Trophoblast cell (in vitro differentiated cells and primary cell): ENCODE measurements at regions not wholly inside any gene's neighbourhood (a gene's known extent, or its start where the extent isn't known, plus 50 kb on each side); places are given as distances from the start of the nearest gene placed in this dataset.

Experiments
- DNase-seq, 2 donors: peaks; one replicate each; pipeline ENCODE4 v3.0.0-alpha.2; 2016
- H2AFZ ChIP-seq: 2 replicates; pipeline ENCODE4 v1.6.1; 2013; ENCODE audit warnings: low read length, moderate library complexity, mild to moderate bottlenecking; ENCODE audit not compliant: insufficient read depth, poor library complexity
- H2AK5ac ChIP-seq: 2 replicates; pipeline ENCODE4 v1.6.1; 2013; ENCODE audit warnings: mild to moderate bottlenecking, low read length
- H2BK120ac ChIP-seq: 2 replicates; pipeline ENCODE4 v1.6.1; 2013; ENCODE audit warnings: low read length, mild to moderate bottlenecking, moderate library complexity; ENCODE audit not compliant: insufficient read depth, poor library complexity
- H2BK12ac ChIP-seq: 2 replicates; pipeline ENCODE4 v1.6.1; 2013; ENCODE audit warnings: mild to moderate bottlenecking, low read length, moderate library complexity
- H2BK5ac ChIP-seq: 2 replicates; pipeline ENCODE4 v1.6.1; 2013; ENCODE audit warnings: low read length, low read depth, moderate library complexity, mild to moderate bottlenecking; ENCODE audit not compliant: poor library complexity
- H3K14ac ChIP-seq: 2 replicates; pipeline ENCODE4 v1.6.1; 2013; ENCODE audit warnings: mild to moderate bottlenecking, low read length
- H3K18ac ChIP-seq: 2 replicates; pipeline ENCODE4 v1.6.1; 2013; ENCODE audit warnings: mild to moderate bottlenecking, low read length
- H3K23ac ChIP-seq: 2 replicates; pipeline ENCODE4 v1.6.1; 2013; ENCODE audit warnings: low read length
- H3K27ac ChIP-seq: 2 replicates; pipeline ENCODE4 v1.5.1; 2013; ENCODE audit warnings: low read depth, mild to moderate bottlenecking, inconsistent platforms, low read length, moderate library complexity
- H3K27me3 ChIP-seq: 2 replicates; pipeline ENCODE4 v1.6.1; 2013; ENCODE audit warnings: inconsistent platforms, mild to moderate bottlenecking, low read length, moderate library complexity; ENCODE audit not compliant: insufficient read depth
- H3K36me3 ChIP-seq, 2 experiments: 1 replicate in 1 of 2; 2 replicates in 1 of 2; pipeline ENCODE4 v1.6.1; 2013; ENCODE audit warnings: low read length in 2 of 2, mild to moderate bottlenecking in 2 of 2, moderate library complexity in 1 of 2; ENCODE audit not compliant: insufficient read depth in 2 of 2, control insufficient read depth in 1 of 2
- H3K4ac ChIP-seq: 2 replicates; pipeline ENCODE4 v1.6.1; 2013; ENCODE audit warnings: low read depth, mild to moderate bottlenecking, low read length, moderate library complexity
- H3K4me1 ChIP-seq, 2 experiments: 1 replicate in 1 of 2; 2 replicates in 1 of 2; pipeline ENCODE4 v1.6.1; 2013; ENCODE audit warnings: low read length in 2 of 2, mild to moderate bottlenecking in 2 of 2, moderate library complexity in 1 of 2; ENCODE audit not compliant: insufficient read depth in 2 of 2, control insufficient read depth in 1 of 2
- H3K4me2 ChIP-seq: 2 replicates; pipeline ENCODE4 v1.6.1; 2013; ENCODE audit warnings: inconsistent platforms, mild to moderate bottlenecking, low read length, moderate library complexity
- H3K4me3 ChIP-seq: 2 replicates; pipeline ENCODE4 v1.5.1; 2013; ENCODE audit warnings: mild to moderate bottlenecking, low read depth, low read length, inconsistent platforms
- H3K79me1 ChIP-seq: one replicate; pipeline ENCODE4 v1.6.1; 2013; ENCODE audit warnings: low read length
- H3K79me2 ChIP-seq: 2 replicates; pipeline ENCODE4 v1.6.1; 2013; ENCODE audit warnings: low read length, mild to moderate bottlenecking; ENCODE audit not compliant: control insufficient read depth, insufficient read depth, poor library complexity
- H3K9ac ChIP-seq: 2 replicates; pipeline ENCODE4 v1.6.1; 2013; ENCODE audit warnings: mild to moderate bottlenecking, low read length
- H3K9me3 ChIP-seq: 2 replicates; pipeline ENCODE4 v1.6.1; 2013; ENCODE audit warnings: low read depth, mild to moderate bottlenecking, control low read depth, inconsistent platforms, low read length; ENCODE audit not compliant: insufficient read depth
- H4K12ac ChIP-seq: 2 replicates; pipeline ENCODE4 v1.6.1; 2013; ENCODE audit warnings: low read depth, mild to moderate bottlenecking, low read length, moderate library complexity
- H4K8ac ChIP-seq: 2 replicates; pipeline ENCODE4 v1.6.1; 2013; ENCODE audit warnings: low read depth, mild to moderate bottlenecking, low read length, moderate library complexity
- H4K91ac ChIP-seq: one replicate; pipeline ENCODE4 v1.6.1; 2013; ENCODE audit warnings: low read depth, mild to moderate bottlenecking, low read length, moderate library complexity
- WGBS: extraction: QIAGEN DNeasy Blood & Tissue Kit; methylation state at CpG from one replicate; pipeline ENCODE4 v1.1.7; 2013; ENCODE audit warnings: missing lambda C conversion rate; ENCODE audit not compliant: insufficient read length, insufficient coverage; ENCODE audit errors: extremely low coverage; 5-methylcytosine and 5-hydroxymethylcytosine counted together

DNA sequence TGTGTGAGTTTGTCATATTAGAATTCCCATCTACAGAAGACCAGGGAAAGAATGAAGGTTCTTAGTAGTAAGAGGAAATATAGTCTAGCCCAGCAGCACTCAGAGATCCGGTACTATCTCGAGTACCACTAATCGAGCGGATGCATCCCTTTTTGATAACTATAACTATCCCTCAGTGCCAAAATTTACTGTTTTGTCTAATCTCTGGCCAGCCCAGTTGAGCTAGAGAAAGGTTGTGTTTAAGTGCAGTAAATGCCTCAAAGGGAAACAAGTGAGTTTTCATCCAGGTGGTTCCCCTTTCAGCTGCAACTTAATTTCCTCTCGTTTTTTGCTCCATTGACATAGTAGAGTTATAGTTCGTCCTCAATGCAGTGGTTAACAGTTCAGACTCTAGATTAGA is 146.7 kb downstream of the GPBP1 start:
- Histone ChIP-seq H4K12ac (no peak overlapping the region), H2BK120ac (no peak overlapping the region), H3K36me3 (no peaks in the 10 kb centered on the region), H3K79me1 (no peaks in the 10 kb centered on the region), H2AFZ (no peak overlapping the region), H4K8ac (no peak overlapping the region), H3K14ac (no peak overlapping the region), H3K4ac (no peak overlapping the region), H4K91ac (no peak overlapping the region), H2BK5ac (no peak overlapping the region), H3K23ac (no peak overlapping the region), H2BK12ac (no peak overlapping the region), H3K18ac (no peak overlapping the region), H3K79me2 (no peaks in the 10 kb centered on the region), H3K9ac (no peak overlapping the region), H3K27me3 (no peaks in the 10 kb centered on the region), H3K4me1 (peaks cover 2 to 10% of the 10 kb centered on the region in 2 experiments), H3K4me3 (no peak overlapping the region), H3K9me3 (no peaks in the 10 kb centered on the region), H2AK5ac (no peak overlapping the region), H3K4me2 (no peak overlapping the region), H3K27ac (no peak overlapping the region)
- no peak for DNase-seq
- no CpG with 5 or more reads among the region's 6 CpGs for WGBS

- H2AK5ac ChIP-seq = peak overlapping the region; percentile 56
- no peaks in the 10 kb centered on the region for H3K36me3 ChIP-seq
- no CpG with 5 or more reads among the region's 4 CpGs for WGBS
- no peak overlapping the region for H4K91ac ChIP-seq
- H4K12ac ChIP-seq = no peak overlapping the region
- no peak overlapping the region for H2BK5ac ChIP-seq
- H3K4ac ChIP-seq = no peak overlapping the region
- no peaks in the 10 kb centered on the region for H3K27me3 ChIP-seq
- H3K79me2 ChIP-seq = no peaks in the 10 kb centered on the region
- H3K9ac ChIP-seq = no peak overlapping the region
- no peak overlapping the region for H4K8ac ChIP-seq
- H3K4me2 ChIP-seq = no peak overlapping the region
- H3K79me1 ChIP-seq = no peaks in the 10 kb centered on the region
- H3K23ac ChIP-seq = no peak overlapping the region
- peak overlapping the region; percentile 23 for H3K4me3 ChIP-seq
- DNase-seq = no peak
- H3K27ac ChIP-seq = no peak overlapping the region
- no peaks in the 10 kb centered on the region for H3K9me3 ChIP-seq
- no peak overlapping the region for H3K18ac ChIP-seq
- no peak overlapping the region for H2AFZ ChIP-seq
- no peak overlapping the region for H2BK120ac ChIP-seq
- no peak overlapping the region for H2BK12ac ChIP-seq
- peaks cover 2 to 10% of the 10 kb centered on the region in 2 experiments for H3K4me1 ChIP-seq
- no peak overlapping the region for H3K14ac ChIP-seq
Observed at GRCh38 chr5:57319628-57320027, 145.8 kb downstream of the GPBP1 start.

- peak; percentile 68 to 83 for DNase-seq
- Histone ChIP-seq H3K4me1 (peaks cover 2 to 10% of the 10 kb centered on the region in 2 experiments), H3K4me3 (no peak overlapping the region), H3K79me2 (no peaks in the 10 kb centered on the region), H3K79me1 (no peaks in the 10 kb centered on the region), H3K27ac (no peak overlapping the region), H2BK5ac (no peak overlapping the region), H3K9ac (no peak overlapping the region), H3K4ac (no peak overlapping the region), H4K12ac (no peak overlapping the region), H3K14ac (no peak overlapping the region), H3K36me3 (no peaks in the 10 kb centered on the region), H4K8ac (no peak overlapping the region), H2AK5ac (no peak overlapping the region), H3K9me3 (no peaks in the 10 kb centered on the region), H2BK120ac (no peak overlapping the region), H3K23ac (no peak overlapping the region), H2AFZ (no peak overlapping the region), H3K27me3 (no peaks in the 10 kb centered on the region), H2BK12ac (no peak overlapping the region), H3K4me2 (no peak overlapping the region), H3K18ac (no peak overlapping the region), H4K91ac (no peak overlapping the region)
- no CpG with 5 or more reads among the region's 5 CpGs for WGBS
Observed at GRCh38 chr5:57318251-57318650, 144.4 kb downstream of the GPBP1 start.

- H3K27ac ChIP-seq = peak overlapping the region; percentile 6
- WGBS = no CpG with 5 or more reads among the region's 5 CpGs
- H4K91ac ChIP-seq = peak overlapping the region; percentile 29
- no peaks in the 10 kb centered on the region for H3K36me3 ChIP-seq
- H3K9me3 ChIP-seq = no peaks in the 10 kb centered on the region
- no peak overlapping the region for H2BK5ac ChIP-seq
- H2BK120ac ChIP-seq = no peak overlapping the region
- no peak overlapping the region for H3K14ac ChIP-seq
- no peak overlapping the region for H3K9ac ChIP-seq
- no peak overlapping the region for H3K4me2 ChIP-seq
- H3K79me2 ChIP-seq = no peaks in the 10 kb centered on the region
- peak; percentile 27 to 78 for DNase-seq
- no peak overlapping the region for H3K4me3 ChIP-seq
- H3K23ac ChIP-seq = no peak overlapping the region
- no peak overlapping the region for H2AK5ac ChIP-seq
- no peak overlapping the region for H4K8ac ChIP-seq
- H3K4ac ChIP-seq = no peak overlapping the region
- H3K79me1 ChIP-seq = no peaks in the 10 kb centered on the region
- peaks cover 2 to 10% of the 10 kb centered on the region in 2 experiments for H3K4me1 ChIP-seq
- no peak overlapping the region for H4K12ac ChIP-seq
- no peaks in the 10 kb centered on the region for H3K27me3 ChIP-seq
- no peak overlapping the region for H2AFZ ChIP-seq
- H2BK12ac ChIP-seq = no peak overlapping the region
- no peak overlapping the region for H3K18ac ChIP-seq
Observed at GRCh38 chr5:57317341-57317740, 143.5 kb downstream of the GPBP1 start.
